HG02840 (cell line): ENCODE measurements at regions not wholly inside any gene's neighbourhood (a gene's known extent, or its start where the extent isn't known, plus 50 kb on each side); places are given as distances from the start of the nearest gene placed in this dataset.
"Not testable (repeated sequence)": the region's sequence is repeated elsewhere in the genome, so short reads cannot be mapped to it uniquely, and the experiment has no call there.

Experiments used
- ATAC-seq: cut with Tn5 transposase; IDR thresholded peaks from one replicate; pipeline ENCODE4 v1.9.1; 2021; ENCODE audit warnings: mild to moderate bottlenecking, moderate library complexity, moderate number of reproducible peaks; ENCODE audit not compliant: unreplicated experiment, low FRiP score

GRCh38 chr11:37322333-37323194 is 724.5 kb upstream of the RAG2 start:
- ATAC-seq = no peak

GRCh38 chr11:37320921-37321320 is 722.9 kb upstream of the RAG2 start:
- ATAC-seq = no peak

- ATAC-seq = no peak
Measured at GRCh38 chr11:37317803-37318202, 719.8 kb upstream of the RAG2 start.

- no peak for ATAC-seq
Measured at GRCh38 chr11:37313266-37313665, 715.2 kb upstream of the RAG2 start.

- no peak for ATAC-seq
Measured at GRCh38 chr11:37306563-37306962, 708.5 kb upstream of the RAG2 start.

- ATAC-seq = not testable (repeated sequence)
Measured at GRCh38 chr11:37301405-37301804, 703.4 kb upstream of the RAG2 start.

GRCh38 chr11:37298173-37298572 is 700.1 kb upstream of the RAG2 start:
- ATAC-seq = no peak

GRCh38 chr11:37286890-37287289 is 688.9 kb upstream of the RAG2 start:
- no peak for ATAC-seq

GRCh38 chr11:37282367-37282766 is 684.3 kb upstream of the RAG2 start:
- ATAC-seq = no peak

- no peak for ATAC-seq
Measured at GRCh38 chr11:37280200-37280599, 682.2 kb upstream of the RAG2 start.

- no peak for ATAC-seq
Measured at GRCh38 chr11:37277896-37278465, 679.9 kb upstream of the RAG2 start.

- ATAC-seq = no peak
Measured at GRCh38 chr11:37264783-37265182, 666.7 kb upstream of the RAG2 start.

GRCh38 chr11:37264060-37264459 is 666.0 kb upstream of the RAG2 start:
- ATAC-seq = no peak

GRCh38 chr11:37263467-37263866 is 665.4 kb upstream of the RAG2 start:
- not testable (repeated sequence) for ATAC-seq

GRCh38 chr11:37259734-37260133 is 661.7 kb upstream of the RAG2 start:
- ATAC-seq = no peak

- no peak for ATAC-seq
Measured at GRCh38 chr11:37248145-37248544, 650.1 kb upstream of the RAG2 start.

- not testable (repeated sequence) for ATAC-seq
Measured at GRCh38 chr11:37246092-37246491, 648.1 kb upstream of the RAG2 start.

- ATAC-seq = no peak
Measured at GRCh38 chr11:37230865-37231264, 632.8 kb upstream of the RAG2 start.

- ATAC-seq = no peak
Measured at GRCh38 chr11:37223962-37224361, 625.9 kb upstream of the RAG2 start.

GRCh38 chr11:37203006-37203405 is 605.0 kb upstream of the RAG2 start:
- ATAC-seq = no peak

GRCh38 chr11:37199082-37199481 is 601.0 kb upstream of the RAG2 start:
- ATAC-seq = no peak

- no peak for ATAC-seq
Measured at GRCh38 chr11:37184326-37184725, 586.3 kb upstream of the RAG2 start.
